ENCODE measurements at regions not wholly inside any gene's neighbourhood (a gene's known extent, or its start where the extent isn't known, plus 50 kb on each side); places are given as distances from the start of the nearest gene placed in this dataset.

DNA sequence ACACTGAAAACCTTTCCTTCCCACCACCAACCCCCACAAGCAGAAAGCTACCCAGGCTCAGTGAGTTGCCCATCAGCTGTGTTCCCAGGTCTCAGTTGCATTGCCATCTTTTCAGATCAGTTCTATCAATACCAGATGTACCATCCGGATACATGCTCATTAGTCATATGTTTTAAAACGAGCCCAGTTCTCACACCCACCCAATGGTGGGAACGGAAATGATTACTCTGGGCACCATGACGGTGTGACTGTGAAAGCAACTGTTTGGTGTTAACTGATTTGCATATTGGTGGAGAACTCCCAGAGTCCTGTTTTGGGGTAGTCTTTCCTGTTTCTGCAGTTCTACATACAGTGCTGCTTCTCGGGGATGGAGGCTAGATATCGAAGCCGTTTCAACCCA, 212.3 kb downstream of the TRIM36 start:
- TF ChIP-seq, protein P1, sequence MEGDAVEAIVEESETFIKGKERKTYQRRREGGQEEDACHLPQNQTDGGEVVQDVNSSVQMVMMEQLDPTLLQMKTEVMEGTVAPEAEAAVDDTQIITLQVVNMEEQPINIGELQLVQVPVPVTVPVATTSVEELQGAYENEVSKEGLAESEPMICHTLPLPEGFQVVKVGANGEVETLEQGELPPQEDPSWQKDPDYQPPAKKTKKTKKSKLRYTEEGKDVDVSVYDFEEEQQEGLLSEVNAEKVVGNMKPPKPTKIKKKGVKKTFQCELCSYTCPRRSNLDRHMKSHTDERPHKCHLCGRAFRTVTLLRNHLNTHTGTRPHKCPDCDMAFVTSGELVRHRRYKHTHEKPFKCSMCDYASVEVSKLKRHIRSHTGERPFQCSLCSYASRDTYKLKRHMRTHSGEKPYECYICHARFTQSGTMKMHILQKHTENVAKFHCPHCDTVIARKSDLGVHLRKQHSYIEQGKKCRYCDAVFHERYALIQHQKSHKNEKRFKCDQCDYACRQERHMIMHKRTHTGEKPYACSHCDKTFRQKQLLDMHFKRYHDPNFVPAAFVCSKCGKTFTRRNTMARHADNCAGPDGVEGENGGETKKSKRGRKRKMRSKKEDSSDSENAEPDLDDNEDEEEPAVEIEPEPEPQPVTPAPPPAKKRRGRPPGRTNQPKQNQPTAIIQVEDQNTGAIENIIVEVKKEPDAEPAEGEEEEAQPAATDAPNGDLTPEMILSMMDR (IDR thresholded peaks at IDR 0.05; ENCODE audit: control insufficient read depth, extremely low read depth, insufficient read depth), result no peak

GRCh38 chr5:114953565-114953964, 216.1 kb downstream of the TRIM36 start:
- no peak overlapping the region for H3K4me3 ChIP-seq (ENCODE audit: low read depth, low read length)
- DNase-seq (ENCODE audit: low read depth), result no peak
- TF ChIP-seq, protein P1 (IDR thresholded peaks at IDR 0.05; ENCODE audit: control insufficient read depth, extremely low read depth, insufficient read depth), result no peak

More for the DNA sequence above, 212.3 kb downstream of the TRIM36 start:
- DNase-seq (ENCODE audit: low read depth), result no peak
- H3K4me3 ChIP-seq (ENCODE audit: low read depth, low read length), result no peak overlapping the region

- DNase-seq (ENCODE audit: low read depth), result no peak
- TF ChIP-seq, protein P1 (IDR thresholded peaks at IDR 0.05; ENCODE audit: control insufficient read depth, extremely low read depth, insufficient read depth), result no peak
- no peak overlapping the region for H3K4me3 ChIP-seq (ENCODE audit: low read depth, low read length)
Observed at GRCh38 chr5:114952876-114953275, 216.8 kb downstream of the TRIM36 start.

- H3K4me3 ChIP-seq (ENCODE audit: low read depth, low read length), result no peak overlapping the region
- TF ChIP-seq, protein P1 (IDR thresholded peaks at IDR 0.05; ENCODE audit: control insufficient read depth, extremely low read depth, insufficient read depth), result no peak
- DNase-seq (ENCODE audit: low read depth), result no peak
Observed at GRCh38 chr5:114949756-114950155, 220.0 kb downstream of the TRIM36 start.

- H3K4me3 ChIP-seq (ENCODE audit: low read depth, low read length), result no peak overlapping the region
- TF ChIP-seq, protein P1 (IDR thresholded peaks at IDR 0.05; ENCODE audit: control insufficient read depth, extremely low read depth, insufficient read depth), result no peak
- DNase-seq (ENCODE audit: low read depth), result no peak
Observed at GRCh38 chr5:114948986-114949621, 220.6 kb downstream of the TRIM36 start.

- TF ChIP-seq, protein P1 (IDR thresholded peaks at IDR 0.05; ENCODE audit: control insufficient read depth, extremely low read depth, insufficient read depth), result no peak
- DNase-seq (ENCODE audit: low read depth), result no peak
Observed at GRCh38 chr5:114948363-114948762, 221.3 kb downstream of the TRIM36 start.

GRCh38 chr5:114940709-114941108, 229.0 kb downstream of the TRIM36 start:
- no peak for DNase-seq (ENCODE audit: low read depth)
- H3K4me3 ChIP-seq (ENCODE audit: low read depth, low read length), result no peak overlapping the region
- TF ChIP-seq, protein P1 (IDR thresholded peaks at IDR 0.05; ENCODE audit: control insufficient read depth, extremely low read depth, insufficient read depth), result no peak

More at GRCh38 chr5:114948363-114948762, 221.3 kb downstream of the TRIM36 start:
- H3K4me3 ChIP-seq (ENCODE audit: low read depth, low read length), result no peak overlapping the region

Measured in LNCaP clone FGC (cell line).